ENCODE measurements at regions not wholly inside any gene's neighbourhood (a gene's known extent, or its start where the extent isn't known, plus 50 kb on each side); places are given as distances from the start of the nearest gene placed in this dataset.

GRCh38 chr13:34345258-34345965 lies 527.5 kb downstream of the RFC3 start:
- Histone ChIP-seq H3K27ac (ENCODE audit: low read depth in 2 of 2, low read length in 1 of 2) (no peak overlapping the region), H3K4me1 (ENCODE audit: control insufficient read depth in 2 of 2, insufficient read depth in 2 of 2, low read length in 1 of 2) (no peaks in the 10 kb centered on the region), H3K36me3 (ENCODE audit: control insufficient read depth in 2 of 2, insufficient read depth in 2 of 2, low read length in 1 of 2) (no peaks in the 10 kb centered on the region), H3K4me3 (ENCODE audit: low read depth in 1 of 2, low read length in 2 of 2) (no peak overlapping the region), H3K27me3 (ENCODE audit: control insufficient read depth in 1 of 2, insufficient read depth in 2 of 2, low read length in 2 of 2) (no peaks in the 10 kb centered on the region), H3K9me3 (ENCODE audit: control insufficient read depth in 2 of 2, insufficient read depth in 1 of 2, low read depth in 1 of 2, low read length in 1 of 2) (no peaks in the 10 kb centered on the region)
- WGBS, 2 donors, result 58 to 63% methylated on average over 7 of the region's 7 CpGs

DNA sequence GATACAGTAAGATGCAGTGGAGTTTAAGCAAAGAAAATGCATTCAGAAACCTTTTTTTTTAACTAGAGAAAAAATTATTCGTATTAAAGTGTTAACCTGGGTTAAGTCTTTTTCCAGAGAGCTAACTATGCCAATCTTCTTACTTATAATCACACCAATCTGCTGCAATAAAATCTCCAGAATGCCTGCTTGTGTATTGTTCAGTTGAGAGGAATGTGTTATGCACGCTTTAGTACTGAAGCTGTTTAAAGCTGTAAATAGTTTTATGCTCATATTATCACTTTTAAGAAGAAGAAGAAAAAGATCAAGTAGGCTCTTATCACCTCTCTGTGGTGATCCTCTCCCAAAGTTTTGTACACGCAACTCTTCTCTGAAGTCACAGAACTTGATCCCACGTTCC lies 528.7 kb downstream of the RFC3 start:
- H3K4me1 ChIP-seq (ENCODE audit: control insufficient read depth in 2 of 2, insufficient read depth in 2 of 2, low read length in 1 of 2), result no peaks in the 10 kb centered on the region
- WGBS, 2 donors, result 81 to 86% methylated on average over 4 of the region's 4 CpGs

GRCh38 chr13:34347784-34348573 lies 530.0 kb downstream of the RFC3 start:
- WGBS, 2 donors, result 40 to 43% methylated on average over 10 of the region's 10 CpGs
- Histone ChIP-seq H3K27ac (ENCODE audit: low read depth in 2 of 2, low read length in 1 of 2) (no peak overlapping the region), H3K4me3 (ENCODE audit: low read depth in 1 of 2, low read length in 2 of 2) (no peak overlapping the region), H3K4me1 (ENCODE audit: control insufficient read depth in 2 of 2, insufficient read depth in 2 of 2, low read length in 1 of 2) (no peaks in the 10 kb centered on the region), H3K27me3 (ENCODE audit: control insufficient read depth in 1 of 2, insufficient read depth in 2 of 2, low read length in 2 of 2) (no peaks in the 10 kb centered on the region), H3K9me3 (ENCODE audit: control insufficient read depth in 2 of 2, insufficient read depth in 1 of 2, low read depth in 1 of 2, low read length in 1 of 2) (no peaks in the 10 kb centered on the region), H3K36me3 (ENCODE audit: control insufficient read depth in 2 of 2, insufficient read depth in 2 of 2, low read length in 1 of 2) (no peaks in the 10 kb centered on the region)

More for the DNA sequence above, 528.7 kb downstream of the RFC3 start:
- Histone ChIP-seq H3K4me3 (ENCODE audit: low read depth in 1 of 2, low read length in 2 of 2) (no peak overlapping the region), H3K36me3 (ENCODE audit: control insufficient read depth in 2 of 2, insufficient read depth in 2 of 2, low read length in 1 of 2) (no peaks in the 10 kb centered on the region), H3K27me3 (ENCODE audit: control insufficient read depth in 1 of 2, insufficient read depth in 2 of 2, low read length in 2 of 2) (no peaks in the 10 kb centered on the region), H3K27ac (ENCODE audit: low read depth in 2 of 2, low read length in 1 of 2) (no peak overlapping the region), H3K9me3 (ENCODE audit: control insufficient read depth in 2 of 2, insufficient read depth in 1 of 2, low read depth in 1 of 2, low read length in 1 of 2) (no peaks in the 10 kb centered on the region)

DNA sequence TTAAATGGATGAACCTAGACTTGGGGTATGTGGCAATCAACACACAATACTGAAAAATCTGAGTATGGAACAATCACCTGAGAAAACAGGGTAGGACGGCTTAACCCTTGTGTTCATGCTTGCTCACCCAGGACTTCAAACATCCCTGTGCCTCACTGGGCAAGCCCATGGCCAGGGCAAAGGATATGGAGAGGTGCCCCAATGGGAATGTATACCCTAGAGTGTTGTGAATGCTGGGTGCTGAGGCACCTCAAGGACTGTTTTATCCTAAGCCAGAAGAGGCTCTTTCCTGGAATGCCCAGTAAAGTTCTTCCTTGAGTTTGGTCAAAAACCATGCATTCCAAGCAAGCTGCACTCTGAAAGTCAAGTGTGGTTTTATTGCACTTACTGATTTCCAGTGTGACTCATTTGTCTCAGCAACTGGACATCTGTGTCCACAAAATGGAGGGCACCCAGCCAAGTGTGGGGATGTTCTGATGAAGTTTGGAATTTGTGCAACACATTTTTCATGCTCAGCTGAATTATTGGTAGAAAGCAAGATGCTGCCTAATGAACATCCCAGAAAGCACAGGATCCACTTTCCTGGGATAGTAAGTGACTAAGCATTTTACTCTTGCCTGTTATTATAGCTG lies 531.3 kb downstream of the RFC3 start:
- Histone ChIP-seq H3K27me3 (ENCODE audit: control insufficient read depth in 1 of 2, insufficient read depth in 2 of 2, low read length in 2 of 2) (no peaks in the 10 kb centered on the region), H3K4me1 (ENCODE audit: control insufficient read depth in 2 of 2, insufficient read depth in 2 of 2, low read length in 1 of 2) (no peaks in the 10 kb centered on the region), H3K9me3 (ENCODE audit: control insufficient read depth in 2 of 2, insufficient read depth in 1 of 2, low read depth in 1 of 2, low read length in 1 of 2) (no peaks in the 10 kb centered on the region), H3K4me3 (ENCODE audit: low read depth in 1 of 2, low read length in 2 of 2) (no peak overlapping the region), H3K36me3 (ENCODE audit: control insufficient read depth in 2 of 2, insufficient read depth in 2 of 2, low read length in 1 of 2) (no peaks in the 10 kb centered on the region), H3K27ac (ENCODE audit: low read depth in 2 of 2, low read length in 1 of 2) (no peak overlapping the region)
- WGBS, 2 donors, result 90 to 93% methylated on average over 1 of the region's 1 CpG

- no peak overlapping the region for H3K4me3 ChIP-seq (ENCODE audit: low read depth in 1 of 2, low read length in 2 of 2)
- H3K27ac ChIP-seq (ENCODE audit: low read depth in 2 of 2, low read length in 1 of 2), result no peak overlapping the region
- no peaks in the 10 kb centered on the region for H3K36me3 ChIP-seq (ENCODE audit: control insufficient read depth in 2 of 2, insufficient read depth in 2 of 2, low read length in 1 of 2)
- H3K9me3 ChIP-seq (ENCODE audit: control insufficient read depth in 2 of 2, insufficient read depth in 1 of 2, low read depth in 1 of 2, low read length in 1 of 2), result no peaks in the 10 kb centered on the region
- H3K4me1 ChIP-seq (ENCODE audit: control insufficient read depth in 2 of 2, insufficient read depth in 2 of 2, low read length in 1 of 2), result no peaks in the 10 kb centered on the region
- WGBS, 2 donors, result 99% methylated on average over 3 of the region's 3 CpGs
- H3K27me3 ChIP-seq (ENCODE audit: control insufficient read depth in 1 of 2, insufficient read depth in 2 of 2, low read length in 2 of 2), result no peaks in the 10 kb centered on the region
Measured at GRCh38 chr13:34350671-34351070, 532.7 kb downstream of the RFC3 start.

- H3K4me1 ChIP-seq (ENCODE audit: control insufficient read depth in 2 of 2, insufficient read depth in 2 of 2, low read length in 1 of 2), result no peaks in the 10 kb centered on the region
- no peaks in the 10 kb centered on the region for H3K9me3 ChIP-seq (ENCODE audit: control insufficient read depth in 2 of 2, insufficient read depth in 1 of 2, low read depth in 1 of 2, low read length in 1 of 2)
- H3K36me3 ChIP-seq (ENCODE audit: control insufficient read depth in 2 of 2, insufficient read depth in 2 of 2, low read length in 1 of 2), result no peaks in the 10 kb centered on the region
- WGBS, 2 donors, result 90 to 94% methylated on average over 3 of the region's 3 CpGs
- H3K4me3 ChIP-seq (ENCODE audit: low read depth in 1 of 2, low read length in 2 of 2), result no peak overlapping the region
- no peak overlapping the region for H3K27ac ChIP-seq (ENCODE audit: low read depth in 2 of 2, low read length in 1 of 2)
- no peaks in the 10 kb centered on the region for H3K27me3 ChIP-seq (ENCODE audit: control insufficient read depth in 1 of 2, insufficient read depth in 2 of 2, low read length in 2 of 2)
Measured at GRCh38 chr13:34351134-34351533, 533.2 kb downstream of the RFC3 start.

DNA sequence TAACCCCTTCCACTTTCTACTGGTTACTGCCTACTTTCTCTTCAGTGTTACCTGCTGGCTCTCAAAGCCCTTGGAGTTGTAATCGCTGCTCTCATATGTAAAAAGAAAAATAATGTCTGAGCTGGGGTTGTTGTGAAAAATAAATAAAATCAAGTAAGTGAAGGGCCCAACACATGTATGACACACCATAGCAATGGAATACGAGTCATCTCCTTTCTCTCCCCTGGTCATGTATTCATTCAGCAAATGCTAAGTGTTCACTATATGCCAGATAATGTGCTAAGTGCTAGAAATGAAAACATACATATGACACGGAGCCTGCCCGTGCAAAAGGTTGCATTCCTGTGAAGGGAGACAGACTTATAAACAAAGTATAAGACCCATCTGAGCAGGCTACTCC lies 535.0 kb downstream of the RFC3 start:
- no peak overlapping the region for H3K27ac ChIP-seq (ENCODE audit: low read depth in 2 of 2, low read length in 1 of 2)
- H3K4me3 ChIP-seq (ENCODE audit: low read depth in 1 of 2, low read length in 2 of 2), result no peak overlapping the region
- no peaks in the 10 kb centered on the region for H3K27me3 ChIP-seq (ENCODE audit: control insufficient read depth in 1 of 2, insufficient read depth in 2 of 2, low read length in 2 of 2)
- no peaks in the 10 kb centered on the region for H3K36me3 ChIP-seq (ENCODE audit: control insufficient read depth in 2 of 2, insufficient read depth in 2 of 2, low read length in 1 of 2)
- WGBS, 2 donors, result 89 to 93% methylated on average over 4 of the region's 4 CpGs
- H3K4me1 ChIP-seq (ENCODE audit: control insufficient read depth in 2 of 2, insufficient read depth in 2 of 2, low read length in 1 of 2), result no peaks in the 10 kb centered on the region
- H3K9me3 ChIP-seq (ENCODE audit: control insufficient read depth in 2 of 2, insufficient read depth in 1 of 2, low read depth in 1 of 2, low read length in 1 of 2), result no peaks in the 10 kb centered on the region

- H3K9me3 ChIP-seq (ENCODE audit: control insufficient read depth in 2 of 2, insufficient read depth in 1 of 2, low read depth in 1 of 2, low read length in 1 of 2), result no peaks in the 10 kb centered on the region
- no peak overlapping the region for H3K27ac ChIP-seq (ENCODE audit: low read depth in 2 of 2, low read length in 1 of 2)
- H3K36me3 ChIP-seq (ENCODE audit: control insufficient read depth in 2 of 2, insufficient read depth in 2 of 2, low read length in 1 of 2), result no peaks in the 10 kb centered on the region
Measured at GRCh38 chr13:34356686-34357434, 538.9 kb downstream of the RFC3 start.

DNA sequence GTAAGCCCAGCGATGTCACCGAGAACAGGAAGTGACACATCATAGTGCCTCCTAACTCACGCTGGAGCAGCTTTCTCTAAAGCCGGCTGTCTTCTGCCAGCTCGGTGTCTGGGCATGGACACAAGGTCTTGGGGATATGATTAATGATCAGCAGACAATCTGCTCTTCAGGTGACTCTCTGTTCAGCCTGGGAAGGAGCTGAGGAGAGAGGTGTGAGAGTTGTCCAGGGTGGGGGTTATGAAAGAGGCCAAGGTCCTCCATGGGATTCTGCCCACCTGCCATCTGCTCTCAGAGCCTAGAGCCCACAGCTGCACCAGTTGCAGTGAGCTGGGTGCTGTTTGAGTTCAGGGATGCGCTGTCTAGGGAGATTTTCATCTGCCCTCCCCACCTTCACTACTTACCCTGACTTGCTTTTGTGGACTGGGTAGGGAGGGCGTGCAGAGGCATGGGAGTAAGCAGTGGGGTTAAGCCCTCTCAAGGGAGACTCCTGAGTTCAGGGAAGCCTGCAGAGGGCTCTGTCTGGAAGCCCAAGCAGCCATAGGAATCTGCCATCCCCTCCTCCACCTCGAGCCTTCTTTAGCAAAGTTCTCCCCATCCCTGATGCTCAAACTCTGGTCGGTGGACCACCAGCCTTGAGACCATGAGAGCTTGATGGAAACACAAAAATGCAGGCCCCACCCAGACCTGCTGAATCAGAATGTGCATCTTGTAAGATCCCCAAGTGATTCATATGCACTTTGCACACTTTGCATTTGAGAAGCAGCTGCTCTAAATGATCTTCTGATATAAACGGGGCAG lies 539.7 kb downstream of the RFC3 start:
- H3K36me3 ChIP-seq (ENCODE audit: control insufficient read depth in 2 of 2, insufficient read depth in 2 of 2, low read length in 1 of 2), result no peaks in the 10 kb centered on the region
- no peak overlapping the region for H3K27ac ChIP-seq (ENCODE audit: low read depth in 2 of 2, low read length in 1 of 2)
- H3K9me3 ChIP-seq (ENCODE audit: control insufficient read depth in 2 of 2, insufficient read depth in 1 of 2, low read depth in 1 of 2, low read length in 1 of 2), result no peaks in the 10 kb centered on the region
- no peaks in the 10 kb centered on the region for H3K4me1 ChIP-seq (ENCODE audit: control insufficient read depth in 2 of 2, insufficient read depth in 2 of 2, low read length in 1 of 2)
- whole genome bisulfite sequencing, 2 donors, result 65% methylated on average over 10 of the region's 10 CpGs
- H3K4me3 ChIP-seq (ENCODE audit: low read depth in 1 of 2, low read length in 2 of 2), result no peak overlapping the region
- no peaks in the 10 kb centered on the region for H3K27me3 ChIP-seq (ENCODE audit: control insufficient read depth in 1 of 2, insufficient read depth in 2 of 2, low read length in 2 of 2)

More at GRCh38 chr13:34356686-34357434, 538.9 kb downstream of the RFC3 start:
- Histone ChIP-seq H3K27me3 (ENCODE audit: control insufficient read depth in 1 of 2, insufficient read depth in 2 of 2, low read length in 2 of 2) (no peaks in the 10 kb centered on the region), H3K4me3 (ENCODE audit: low read depth in 1 of 2, low read length in 2 of 2) (no peak overlapping the region), H3K4me1 (ENCODE audit: control insufficient read depth in 2 of 2, insufficient read depth in 2 of 2, low read length in 1 of 2) (no peaks in the 10 kb centered on the region)
- WGBS, 2 donors, result 81 to 85% methylated on average over 4 of the region's 4 CpGs
